ENCODE measurements at regions not wholly inside any gene's neighbourhood (a gene's known extent, or its start where the extent isn't known, plus 50 kb on each side); places are given as distances from the start of the nearest gene placed in this dataset.

GRCh38 chr4:123297836-123298235 lies 98.8 kb upstream of the SPRY1 start:
- TF ChIP-seq, protein P1, sequence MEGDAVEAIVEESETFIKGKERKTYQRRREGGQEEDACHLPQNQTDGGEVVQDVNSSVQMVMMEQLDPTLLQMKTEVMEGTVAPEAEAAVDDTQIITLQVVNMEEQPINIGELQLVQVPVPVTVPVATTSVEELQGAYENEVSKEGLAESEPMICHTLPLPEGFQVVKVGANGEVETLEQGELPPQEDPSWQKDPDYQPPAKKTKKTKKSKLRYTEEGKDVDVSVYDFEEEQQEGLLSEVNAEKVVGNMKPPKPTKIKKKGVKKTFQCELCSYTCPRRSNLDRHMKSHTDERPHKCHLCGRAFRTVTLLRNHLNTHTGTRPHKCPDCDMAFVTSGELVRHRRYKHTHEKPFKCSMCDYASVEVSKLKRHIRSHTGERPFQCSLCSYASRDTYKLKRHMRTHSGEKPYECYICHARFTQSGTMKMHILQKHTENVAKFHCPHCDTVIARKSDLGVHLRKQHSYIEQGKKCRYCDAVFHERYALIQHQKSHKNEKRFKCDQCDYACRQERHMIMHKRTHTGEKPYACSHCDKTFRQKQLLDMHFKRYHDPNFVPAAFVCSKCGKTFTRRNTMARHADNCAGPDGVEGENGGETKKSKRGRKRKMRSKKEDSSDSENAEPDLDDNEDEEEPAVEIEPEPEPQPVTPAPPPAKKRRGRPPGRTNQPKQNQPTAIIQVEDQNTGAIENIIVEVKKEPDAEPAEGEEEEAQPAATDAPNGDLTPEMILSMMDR (conservative IDR thresholded peaks at IDR 0.05; ENCODE audit: low read length) = no peak
- no peak for TF ChIP-seq EZH2phosphoT487 (IDR thresholded peaks at IDR 0.05; ENCODE audit: borderline replicate concordance)

Measured in Loucy (cell line).